Endothelial cell of hepatic sinusoid (primary cell): ENCODE measurements at regions not wholly inside any gene's neighbourhood (a gene's known extent, or its start where the extent isn't known, plus 50 kb on each side); places are given as distances from the start of the nearest gene placed in this dataset.
"Not testable (repeated sequence)": the region's sequence is repeated elsewhere in the genome, so short reads cannot be mapped to it uniquely, and the experiment has no call there.

Source experiments
- in situ Hi-C: cut with HindIII; loops from 2 replicates; pipeline ENCODE4 v1.10.0; 2017; ENCODE audit warnings: low sequenced_read_pairs

- in situ Hi-C loops = no loop called here
Observed at GRCh38 chr6:26172608-26172968, 85.4 kb downstream of the HFE start.

- in situ Hi-C loops = no loop called here
Observed at GRCh38 chr6:26173836-26174145, 86.6 kb downstream of the HFE start.

- in situ Hi-C loops = no loop called here
Observed at GRCh38 chr6:26175033-26175427, 87.8 kb downstream of the HFE start.

- in situ Hi-C loops = no loop called here
Observed at GRCh38 chr6:26175428-26176181, 88.4 kb downstream of the HFE start.

- in situ Hi-C loops = no loop called here
Observed at GRCh38 chr6:26179675-26180074, 92.4 kb downstream of the HFE start.

- in situ Hi-C loops = no loop called here
Observed at GRCh38 chr6:26180346-26180745, 93.1 kb downstream of the HFE start.

- in situ Hi-C loops = no loop called here
Observed at GRCh38 chr6:26183237-26183580, 96.0 kb downstream of the HFE start.

GRCh38 chr6:26183581-26184366, 96.5 kb downstream of the HFE start:
- in situ Hi-C loops = no loop called here

- in situ Hi-C loops = no loop called here
Observed at GRCh38 chr6:26184367-26184891, 97.2 kb downstream of the HFE start.

GRCh38 chr6:26185004-26185403, 97.8 kb downstream of the HFE start:
- in situ Hi-C loops = no loop called here

- in situ Hi-C loops = no loop called here
Observed at GRCh38 chr6:26185802-26186201, 98.6 kb downstream of the HFE start.

- in situ Hi-C loops = no loop called here
Observed at GRCh38 chr6:26186652-26187051, 99.4 kb downstream of the HFE start.

GRCh38 chr6:26187292-26187691, 100.1 kb downstream of the HFE start:
- in situ Hi-C loops = no loop called here

- in situ Hi-C loops = no loop called here
Observed at GRCh38 chr6:26187981-26188635, 100.9 kb downstream of the HFE start.

GRCh38 chr6:26191512-26191911, 104.3 kb downstream of the HFE start:
- in situ Hi-C loops = not testable (repeated sequence)

GRCh38 chr6:26193467-26194328, 106.5 kb downstream of the HFE start:
- in situ Hi-C loops = no loop called here

- in situ Hi-C loops = no loop called here
Observed at GRCh38 chr6:26194329-26194701, 107.1 kb downstream of the HFE start.

GRCh38 chr6:26194816-26195375, 107.7 kb downstream of the HFE start:
- in situ Hi-C loops = loop anchor here (5.0 kb wide), 2 partner anchors 37 to 87 kb away; a partner anchor contains a TSS

GRCh38 chr6:26195376-26195923, 108.2 kb downstream of the HFE start:
- in situ Hi-C loops = loop anchor here (5.0 kb wide), 2 partner anchors 37 to 87 kb away; a partner anchor contains a TSS
